Neural cell (in vitro differentiated cells): ENCODE measurements at regions not wholly inside any gene's neighbourhood (a gene's known extent, or its start where the extent isn't known, plus 50 kb on each side); places are given as distances from the start of the nearest gene placed in this dataset.
"Not testable (repeated sequence)": the region's sequence is repeated elsewhere in the genome, so short reads cannot be mapped to it uniquely, and the experiment has no call there.

Experiments
- H2AFZ ChIP-seq: fragments of 200-600, 300-800 bp; sonication (generic), shearing (Covaris generic); 2 replicates; pipeline ENCODE4 v1.6.0; 2014; ENCODE audit warnings: low read depth, mild to moderate bottlenecking, antibody characterized with exemption, low read length, moderate library complexity
- H3F3A ChIP-seq: fragments of 200-600 bp; shearing (Covaris generic); 2 replicates; pipeline ENCODE4 v1.6.1; 2016; ENCODE audit warnings: mild to moderate bottlenecking, moderate library complexity, mixed read lengths, antibody characterized with exemption, low read length; ENCODE audit not compliant: insufficient read depth, poor library complexity, severe bottlenecking
- H3K27ac ChIP-seq: fragments of 200-600, 300-800 bp; sonication (generic), shearing (Covaris generic); 2 replicates; pipeline ENCODE4 v1.5.1; 2014; ENCODE audit warnings: mild to moderate bottlenecking, low read length, moderate library complexity
- H3K27me3 ChIP-seq: fragments of 300-800, 200-600 bp; sonication (generic), shearing (Covaris generic); 2 replicates; pipeline ENCODE4 v1.6.0; 2014; ENCODE audit warnings: mild to moderate bottlenecking, low read depth, low read length, moderate library complexity; ENCODE audit not compliant: insufficient read depth
- H3K36me3 ChIP-seq: fragments of 300-800, 200-600 bp; sonication (generic), shearing (Covaris generic); 2 replicates; pipeline ENCODE4 v1.5.1; 2014; ENCODE audit warnings: mild to moderate bottlenecking, antibody characterized with exemption, low read length, moderate library complexity; ENCODE audit not compliant: insufficient read depth
- H3K4me2 ChIP-seq: fragments of 300-800, 200-600 bp; sonication (generic), shearing (Covaris generic); 2 replicates; pipeline ENCODE4 v1.6.0; 2014; ENCODE audit warnings: mild to moderate bottlenecking, low read length
- H3K4me3 ChIP-seq: fragments of 300-800, 200-600 bp; sonication (generic), shearing (Covaris generic); 2 replicates; pipeline ENCODE4 v1.5.1; 2014; ENCODE audit warnings: mild to moderate bottlenecking, low read length, moderate library complexity
- H3K79me2 ChIP-seq: fragments of 200-600 bp; shearing (Covaris generic); replicated peaks from 2 replicates; pipeline ENCODE4 v1.6.0; 2014; ENCODE audit warnings: mild to moderate bottlenecking, low read length, moderate library complexity; ENCODE audit not compliant: insufficient read depth
- H3K9ac ChIP-seq: fragments of 300-800, 200-600 bp; sonication (generic), shearing (Covaris generic); 2 replicates; pipeline ENCODE4 v1.6.1; 2016; ENCODE audit warnings: mild to moderate bottlenecking, low read length, mixed read lengths
- H3K9me2 ChIP-seq: fragments of 200-600 bp; shearing (Covaris generic); 2 replicates; pipeline ENCODE4 v1.6.1; 2016; ENCODE audit warnings: mild to moderate bottlenecking, low read length, mixed read lengths; ENCODE audit not compliant: insufficient read depth
- H3K9me3 ChIP-seq: fragments of 200-600, 300-800 bp; sonication (generic), shearing (Covaris generic); 2 replicates; pipeline ENCODE4 v1.6.1; 2016; ENCODE audit warnings: mild to moderate bottlenecking, mixed run types, low read length, moderate library complexity, mixed read lengths
- H4K20me1 ChIP-seq: fragments of 200-600 bp; shearing (Covaris generic); 2 replicates; pipeline ENCODE4 v1.6.1; 2016; ENCODE audit warnings: mild to moderate bottlenecking, mixed run types; ENCODE audit not compliant: insufficient read depth
- CTCF ChIP-seq: fragments of 450-650 bp; IDR thresholded peaks from 2 replicates; pipeline ENCODE4 v1.5.1; 2014; ENCODE audit warnings: antibody characterized with exemption, mild to moderate bottlenecking, moderate library complexity; ENCODE audit not compliant: poor library complexity, severe bottlenecking
- EP300 ChIP-seq: fragments of 450-650 bp; conservative IDR thresholded peaks from 2 replicates; pipeline ENCODE4 v1.6.1; 2014; ENCODE audit warnings: antibody characterized with exemption, mild to moderate bottlenecking, moderate library complexity; ENCODE audit not compliant: poor library complexity, severe bottlenecking
- EZH2 ChIP-seq: fragments of 200-600, 300-800 bp; shearing (Covaris generic), sonication (generic); IDR thresholded peaks from 2 replicates; pipeline ENCODE4 v1.6.1; 2014; ENCODE audit warnings: antibody characterized with exemption, low read length, borderline replicate concordance, mild to moderate bottlenecking; ENCODE audit not compliant: insufficient read depth, poor library complexity, severe bottlenecking
- MXI1 ChIP-seq: fragments of 450-650 bp; conservative IDR thresholded peaks from 2 replicates; pipeline ENCODE4 v1.6.1; 2014; ENCODE audit warnings: antibody characterized with exemption, mild to moderate bottlenecking; ENCODE audit not compliant: poor library complexity, severe bottlenecking
- POLR2AphosphoS5 ChIP-seq: IDR thresholded peaks from 2 replicates; pipeline ENCODE4 v1.6.1; 2012
- RAD21 ChIP-seq: fragments of 450-650 bp; conservative IDR thresholded peaks from 2 replicates; pipeline ENCODE4 v1.6.1; 2014; ENCODE audit warnings: antibody characterized with exemption, mild to moderate bottlenecking, moderate library complexity
- REST ChIP-seq: IDR thresholded peaks from 2 replicates; pipeline ENCODE4 v1.6.1; 2012; ENCODE audit warnings: borderline replicate concordance
- SMC3 ChIP-seq: fragments of 450-650 bp; conservative IDR thresholded peaks from 2 replicates; pipeline ENCODE4 v1.6.1; 2014; ENCODE audit warnings: antibody characterized with exemption, mild to moderate bottlenecking, moderate library complexity; ENCODE audit not compliant: poor library complexity
- TAF1 ChIP-seq: IDR thresholded peaks from 2 replicates; pipeline ENCODE4 v1.6.1; 2012; ENCODE audit warnings: low read depth

DNA sequence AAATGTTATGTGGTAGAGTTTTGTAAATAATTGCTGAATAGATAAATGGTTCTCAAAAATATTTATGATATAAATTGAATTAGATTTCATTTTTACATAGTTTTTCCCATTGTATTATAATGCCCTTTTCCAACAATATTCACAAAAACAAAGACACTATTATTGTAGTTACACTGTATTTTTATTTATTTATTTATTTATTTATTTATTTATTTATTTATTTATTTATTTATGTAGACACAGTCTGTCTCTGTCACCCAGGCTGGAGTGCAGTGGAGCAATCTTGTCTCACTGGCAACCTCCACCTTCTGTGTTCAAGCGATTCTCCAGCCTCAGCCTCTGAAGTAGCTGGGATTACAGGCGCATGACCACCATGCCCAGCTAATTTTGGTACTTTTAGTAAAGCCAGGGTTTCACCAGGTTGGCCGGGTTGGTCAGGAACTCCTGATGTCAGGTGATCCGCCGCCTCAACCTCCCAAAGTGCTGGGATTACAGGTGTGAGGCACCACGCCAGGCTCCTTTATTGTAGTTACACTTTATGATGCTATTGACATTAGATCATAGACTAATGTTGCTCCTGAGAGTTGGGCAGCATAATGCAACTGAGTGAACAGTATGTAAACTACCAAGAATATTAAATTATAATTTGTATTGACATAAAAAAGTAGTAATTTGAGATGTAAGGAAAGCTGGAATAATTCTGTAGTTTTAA, 1430.0 kb upstream of the PRMT6 start:
- H3K36me3 ChIP-seq = no peaks in the 10 kb centered on the region
- no peaks in the 10 kb centered on the region for H3F3A ChIP-seq
- no peak overlapping the region for H3K9ac ChIP-seq
- no peaks in the 10 kb centered on the region for H3K9me2 ChIP-seq
- no peak for TF ChIP-seq CTCF
- TF ChIP-seq SMC3 = no peak
- no peak for TF ChIP-seq REST
- no peak for TF ChIP-seq EP300
- no peak for TF ChIP-seq TAF1
- TF ChIP-seq RAD21 = no peak
- no peak for TF ChIP-seq POLR2AphosphoS5
- no peak for TF ChIP-seq EZH2
- TF ChIP-seq MXI1 = no peak
- H2AFZ ChIP-seq = no peak overlapping the region
- no peak overlapping the region for H3K4me3 ChIP-seq
- H3K9me3 ChIP-seq = no peaks in the 10 kb centered on the region
- H3K79me2 ChIP-seq = no peaks in the 10 kb centered on the region
- H3K27ac ChIP-seq = no peak overlapping the region
- no peaks in the 10 kb centered on the region for H3K27me3 ChIP-seq
- no peak overlapping the region for H3K4me2 ChIP-seq
- H4K20me1 ChIP-seq = no peaks in the 10 kb centered on the region

GRCh38 chr1:105631153-105631744, 1425.2 kb upstream of the PRMT6 start:
- not testable (repeated sequence) for H3K27ac ChIP-seq, H4K20me1 ChIP-seq, H3K79me2 ChIP-seq, H3K9me3 ChIP-seq, H3K4me2 ChIP-seq, H3F3A ChIP-seq, H3K4me3 ChIP-seq, H2AFZ ChIP-seq, H3K9ac ChIP-seq, H3K27me3 ChIP-seq, H3K9me2 ChIP-seq, H3K36me3 ChIP-seq
